H4 (cell line): ENCODE measurements at regions not wholly inside any gene's neighbourhood (a gene's known extent, or its start where the extent isn't known, plus 50 kb on each side); places are given as distances from the start of the nearest gene placed in this dataset.
A peak's percentile ranks its signal among the peaks of the same experiment; 100 is the strongest.
"Not testable (repeated sequence)": the region's sequence is repeated elsewhere in the genome, so short reads cannot be mapped to it uniquely, and the experiment has no call there.

ENCODE experiments used
- DNase-seq: peaks from one replicate; pipeline ENCODE4 v3.0.0-alpha.2; 2015; ENCODE audit warnings: low spot score

DNA sequence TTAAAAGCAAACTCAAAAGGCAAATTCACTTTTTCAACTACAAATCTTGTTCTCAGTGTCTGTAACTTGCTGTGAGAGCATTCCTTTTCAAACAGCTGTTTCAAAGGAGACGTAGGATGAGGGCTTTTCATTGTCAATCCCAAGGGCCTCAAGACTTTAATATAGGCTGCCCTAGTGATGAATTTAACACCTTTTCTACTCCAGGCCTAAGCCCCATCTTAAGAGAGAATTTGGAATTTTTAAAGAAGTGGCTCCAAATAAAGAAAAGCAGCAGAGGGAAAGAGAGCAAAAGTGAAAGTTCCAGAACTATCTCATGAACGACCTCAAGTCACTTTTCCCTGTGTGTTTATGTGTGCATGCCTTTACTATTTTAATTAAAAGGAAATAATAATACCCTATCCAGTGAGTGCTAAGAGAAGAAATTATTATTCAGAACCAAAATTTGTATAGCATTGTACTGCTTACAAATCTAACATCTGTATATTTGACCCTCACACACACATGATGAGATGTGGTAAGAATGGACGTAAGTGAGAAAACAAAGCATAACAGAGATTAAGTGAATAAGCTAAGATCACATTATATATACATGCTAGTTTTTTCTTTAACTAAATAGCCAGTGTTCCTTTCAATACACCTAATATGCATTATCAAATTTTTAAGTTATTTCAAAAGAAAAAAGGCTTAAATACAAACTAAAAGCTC lies 196.4 kb downstream of the VGLL3 start:
- DNase-seq = no peak

DNA sequence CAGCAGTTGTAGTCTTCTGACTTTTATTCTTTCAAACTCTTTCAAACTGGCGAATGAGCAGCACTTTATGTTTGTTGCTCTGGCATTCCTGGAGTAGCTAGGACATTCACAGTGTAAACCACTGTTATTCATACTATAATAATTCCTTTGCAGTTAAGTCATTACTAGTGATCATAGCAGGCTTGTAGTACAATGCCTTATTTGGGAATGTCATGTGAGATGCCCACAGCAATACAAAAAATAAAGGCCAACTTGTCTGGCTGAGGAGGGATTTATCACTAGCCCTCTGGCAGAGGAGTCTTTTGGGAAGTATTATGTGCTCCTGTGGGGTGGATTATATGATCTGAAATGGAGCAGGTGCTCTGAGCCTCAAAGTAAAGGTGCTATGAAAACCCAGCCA lies 197.2 kb downstream of the VGLL3 start:
- DNase-seq = peak; percentile 90

DNA sequence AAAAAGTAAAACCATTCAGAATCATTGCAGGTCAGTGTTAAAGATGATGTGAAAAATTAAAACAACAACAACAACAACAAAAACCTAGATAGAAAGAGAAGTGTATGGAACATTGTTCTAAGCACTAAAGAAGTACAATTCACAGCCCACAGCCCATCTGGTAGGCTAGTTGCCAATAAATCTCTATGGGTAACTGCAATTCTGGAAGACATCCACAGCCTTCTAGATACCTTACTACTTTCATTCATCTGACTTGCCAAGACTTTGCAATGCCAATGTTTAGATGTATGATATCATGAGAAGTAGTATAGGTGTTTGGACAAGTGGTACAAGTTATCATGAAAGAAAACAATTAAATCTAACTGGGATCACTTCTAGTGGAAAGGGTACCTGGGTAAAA lies 198.6 kb downstream of the VGLL3 start:
- DNase-seq = no peak

DNA sequence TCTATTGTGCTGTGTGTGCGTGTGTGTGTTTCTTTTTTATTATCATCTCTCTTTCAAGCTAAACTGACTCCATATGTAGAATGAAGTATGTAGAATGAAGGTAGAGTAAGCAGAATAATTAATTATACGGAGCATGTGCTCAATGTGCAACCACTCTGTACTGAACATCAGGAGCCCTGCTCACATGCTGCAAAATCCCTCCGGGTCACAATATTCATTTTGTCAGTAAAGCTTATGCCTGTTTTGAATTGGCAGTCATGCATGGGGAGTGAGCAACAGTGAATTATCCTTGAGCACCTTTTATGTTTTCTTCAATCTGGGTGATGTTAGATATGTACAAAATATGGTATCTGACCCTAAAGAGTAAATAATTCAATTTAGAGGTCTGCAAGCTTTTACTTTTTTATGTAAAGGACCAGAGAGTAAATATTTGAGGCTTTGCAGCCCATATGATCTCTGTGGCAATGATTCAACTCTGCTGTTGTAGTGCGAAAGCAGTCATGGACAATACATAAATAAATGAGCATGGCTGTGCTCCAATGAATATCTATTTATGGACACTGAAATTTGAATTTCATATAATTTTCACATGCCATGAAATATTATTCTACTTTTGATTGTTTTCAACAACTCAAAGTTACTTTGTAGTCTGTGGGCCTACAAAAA lies 199.9 kb downstream of the VGLL3 start:
- no peak for DNase-seq

DNA sequence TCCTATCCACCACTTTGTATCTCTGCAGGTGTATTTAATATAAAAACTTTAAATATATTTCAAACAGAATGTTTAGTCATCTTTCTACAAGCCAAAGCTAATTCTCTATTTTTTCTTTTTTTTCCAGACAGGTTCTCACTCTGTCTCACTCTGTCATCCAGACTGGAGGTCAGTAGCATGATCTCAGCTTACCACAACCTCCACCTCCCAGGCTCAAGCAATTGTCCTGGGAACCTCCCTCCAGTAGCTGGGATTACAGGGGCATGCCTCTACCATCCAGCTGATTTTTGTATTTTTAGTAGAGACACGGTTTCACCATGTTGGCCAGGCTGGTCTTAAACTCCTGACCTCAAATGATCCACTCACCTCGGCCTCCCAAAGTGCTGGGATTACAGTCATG lies 202.6 kb downstream of the VGLL3 start:
- DNase-seq = no peak

DNA sequence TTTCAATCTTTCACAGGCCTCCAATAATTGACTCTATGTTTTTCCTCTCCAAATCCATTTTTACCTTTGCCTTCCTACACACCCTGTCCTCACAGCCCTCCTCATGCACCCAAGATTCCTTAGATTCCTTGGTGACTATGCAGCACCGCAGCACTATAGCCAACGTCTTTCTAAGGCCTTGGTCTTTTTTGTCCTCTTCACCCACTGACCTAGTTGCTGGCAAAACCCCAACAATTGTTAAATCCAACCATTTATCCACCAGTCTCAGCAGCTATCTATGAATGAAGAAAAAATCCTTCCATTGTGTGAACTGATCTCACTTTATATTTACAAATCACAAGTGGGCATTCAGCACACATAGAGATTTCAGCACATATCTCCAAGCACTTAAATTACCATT lies 203.9 kb downstream of the VGLL3 start:
- no peak for DNase-seq

DNA sequence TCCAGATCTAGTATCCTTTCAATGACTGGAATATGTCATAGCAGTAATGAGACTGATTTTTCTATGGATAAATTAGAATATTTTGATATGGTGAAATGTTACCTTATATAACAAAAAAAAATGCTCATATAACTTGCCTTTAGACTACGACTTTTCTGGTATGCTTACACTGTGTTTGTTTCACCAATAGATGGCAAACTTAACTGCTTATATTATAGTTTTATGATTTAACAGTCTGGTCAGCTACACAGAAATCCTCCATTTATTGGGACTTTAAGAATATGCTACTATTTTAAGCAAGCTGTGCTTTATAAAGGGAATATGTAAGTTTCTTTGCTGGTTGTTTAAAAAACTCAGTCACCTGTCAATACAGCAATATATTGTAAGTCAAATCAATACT lies 205.6 kb downstream of the VGLL3 start:
- peak; percentile 8 for DNase-seq

DNA sequence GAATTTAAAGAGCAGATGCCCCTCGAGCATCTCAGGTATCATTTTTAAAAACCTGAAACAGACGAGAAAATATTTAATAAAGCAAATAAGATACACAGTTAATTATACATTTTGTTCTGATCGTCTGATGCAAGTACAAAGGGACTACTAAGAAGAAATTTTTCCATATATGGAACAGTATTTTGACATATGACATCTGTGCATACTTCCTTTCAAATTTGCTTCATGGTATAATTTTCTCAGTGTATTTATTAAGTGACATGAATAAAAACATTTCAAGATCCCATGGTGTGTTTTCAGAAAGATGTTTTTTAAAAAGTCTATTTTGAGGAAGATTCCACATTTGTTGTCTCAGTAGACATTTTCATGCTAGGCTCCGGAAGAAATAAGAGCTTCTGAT lies 208.1 kb downstream of the VGLL3 start:
- DNase-seq = no peak

DNA sequence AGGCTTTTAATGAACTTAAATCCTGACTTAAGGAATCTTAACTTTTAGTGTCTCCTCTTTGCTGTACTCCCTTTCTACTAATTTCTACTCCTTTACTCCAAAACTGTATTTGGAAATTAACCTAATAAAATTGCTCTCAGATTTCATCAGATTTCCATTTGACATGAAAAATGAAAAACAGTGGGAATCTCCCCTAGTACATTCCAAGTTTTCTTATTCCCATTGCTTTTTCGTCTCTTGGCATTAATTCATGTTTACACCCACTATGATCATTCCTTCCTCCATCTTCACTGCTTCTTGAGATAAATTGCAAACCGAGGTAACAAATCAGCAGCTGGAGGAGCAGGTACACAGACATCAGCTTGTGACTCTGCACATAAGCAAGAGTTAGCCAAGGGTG lies 208.7 kb downstream of the VGLL3 start:
- DNase-seq = no peak

DNA sequence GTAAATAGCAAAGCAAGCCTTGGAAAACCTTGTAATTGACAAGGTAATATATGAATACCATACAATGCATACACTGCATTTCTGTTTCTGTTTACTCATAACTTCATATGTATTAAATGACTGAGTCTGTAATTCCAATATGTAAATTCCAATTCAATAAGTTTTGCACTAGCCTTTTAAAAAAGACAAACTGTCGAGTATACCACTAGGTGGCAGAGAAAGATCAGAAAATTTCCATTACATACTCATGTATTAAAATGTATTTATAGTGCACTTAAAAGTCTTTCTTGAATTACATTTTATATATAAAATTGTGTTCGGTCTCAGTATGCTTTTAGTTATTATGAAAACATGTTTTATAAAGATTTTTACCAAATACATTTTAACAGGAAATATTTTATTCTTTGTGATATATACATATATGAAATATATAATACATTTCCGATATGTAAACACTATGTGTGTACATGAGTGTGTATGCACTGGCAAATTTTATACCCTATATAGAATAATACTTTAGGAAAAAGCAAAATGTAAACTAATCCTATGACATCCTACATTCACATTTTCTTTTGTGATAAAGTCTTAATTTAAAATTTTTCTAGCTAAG lies 216.8 kb downstream of the VGLL3 start:
- peak; percentile 9 for DNase-seq

DNA sequence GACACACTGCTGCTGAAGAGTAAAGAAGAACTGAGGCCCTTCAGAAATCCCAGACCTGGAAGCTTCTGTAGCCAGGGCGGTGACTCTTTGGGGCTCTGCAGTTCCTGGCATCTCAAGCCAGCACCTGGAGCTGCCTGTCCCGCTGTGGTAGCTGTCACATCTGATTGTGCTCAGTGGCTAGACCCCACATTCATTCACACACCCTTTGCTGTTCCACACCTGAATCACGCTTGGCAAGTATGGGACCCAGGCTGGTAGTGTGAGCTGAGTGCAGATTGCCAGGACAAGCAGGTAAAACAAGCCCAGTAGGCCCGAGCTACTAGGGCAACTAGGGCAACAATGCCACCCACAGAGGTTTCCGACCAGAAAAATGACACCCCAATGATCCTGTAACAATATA lies 218.2 kb downstream of the VGLL3 start:
- no peak for DNase-seq

DNA sequence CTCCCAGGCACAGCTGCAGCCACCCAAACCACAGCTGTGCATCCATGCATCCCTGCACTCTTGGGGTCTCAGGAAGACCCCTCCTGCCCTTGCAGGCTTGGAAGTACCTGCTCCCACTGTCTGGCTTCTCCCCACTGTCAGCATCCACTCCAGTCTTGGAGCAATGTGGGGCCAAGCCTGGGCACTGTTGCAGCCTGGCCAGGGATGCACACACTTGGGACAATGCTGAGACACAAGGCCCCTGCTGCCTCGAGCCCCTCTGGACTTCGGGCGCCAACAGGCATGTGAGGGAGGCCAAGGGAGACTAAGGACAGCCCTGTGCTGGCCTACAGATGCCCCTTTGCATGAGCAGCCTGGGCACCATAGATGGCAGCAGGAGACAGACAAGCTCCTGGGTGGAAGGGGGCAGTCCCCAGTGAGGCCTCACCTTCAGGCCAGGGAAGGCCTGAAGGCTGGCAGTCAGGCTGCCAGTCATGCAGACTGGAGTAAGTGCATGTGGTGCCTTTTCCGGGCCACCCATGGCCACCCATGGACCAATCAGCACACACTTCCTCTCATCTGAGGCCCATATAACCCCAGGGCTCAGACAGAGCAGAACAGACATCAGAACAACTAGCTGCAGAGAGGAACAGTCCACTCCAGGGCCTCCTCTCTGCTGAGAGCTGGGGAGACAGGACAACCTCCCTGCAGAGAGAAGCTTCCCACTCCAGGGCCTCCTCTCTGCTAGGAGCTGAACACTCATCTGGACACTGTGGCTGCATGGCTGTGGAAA lies 219.0 kb downstream of the VGLL3 start:
- DNase-seq = no peak

DNA sequence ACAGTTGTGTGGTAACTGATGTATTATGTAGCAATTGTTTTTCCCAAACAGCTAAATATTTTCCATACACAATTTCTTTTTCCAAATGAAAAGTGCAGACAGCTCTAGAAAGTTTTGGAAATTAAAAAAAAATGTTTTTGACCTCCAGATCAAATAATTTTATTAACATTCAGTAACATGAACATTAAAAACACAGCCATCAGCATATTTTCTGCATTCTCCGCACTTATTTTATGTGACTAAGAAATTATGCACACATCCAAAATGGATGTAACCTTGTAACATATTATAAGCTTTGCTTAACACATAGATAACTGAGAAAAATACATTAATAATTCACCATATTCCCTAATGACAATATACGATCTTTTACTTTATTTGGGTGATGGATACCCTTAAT lies 224.6 kb downstream of the VGLL3 start:
- no peak for DNase-seq

DNA sequence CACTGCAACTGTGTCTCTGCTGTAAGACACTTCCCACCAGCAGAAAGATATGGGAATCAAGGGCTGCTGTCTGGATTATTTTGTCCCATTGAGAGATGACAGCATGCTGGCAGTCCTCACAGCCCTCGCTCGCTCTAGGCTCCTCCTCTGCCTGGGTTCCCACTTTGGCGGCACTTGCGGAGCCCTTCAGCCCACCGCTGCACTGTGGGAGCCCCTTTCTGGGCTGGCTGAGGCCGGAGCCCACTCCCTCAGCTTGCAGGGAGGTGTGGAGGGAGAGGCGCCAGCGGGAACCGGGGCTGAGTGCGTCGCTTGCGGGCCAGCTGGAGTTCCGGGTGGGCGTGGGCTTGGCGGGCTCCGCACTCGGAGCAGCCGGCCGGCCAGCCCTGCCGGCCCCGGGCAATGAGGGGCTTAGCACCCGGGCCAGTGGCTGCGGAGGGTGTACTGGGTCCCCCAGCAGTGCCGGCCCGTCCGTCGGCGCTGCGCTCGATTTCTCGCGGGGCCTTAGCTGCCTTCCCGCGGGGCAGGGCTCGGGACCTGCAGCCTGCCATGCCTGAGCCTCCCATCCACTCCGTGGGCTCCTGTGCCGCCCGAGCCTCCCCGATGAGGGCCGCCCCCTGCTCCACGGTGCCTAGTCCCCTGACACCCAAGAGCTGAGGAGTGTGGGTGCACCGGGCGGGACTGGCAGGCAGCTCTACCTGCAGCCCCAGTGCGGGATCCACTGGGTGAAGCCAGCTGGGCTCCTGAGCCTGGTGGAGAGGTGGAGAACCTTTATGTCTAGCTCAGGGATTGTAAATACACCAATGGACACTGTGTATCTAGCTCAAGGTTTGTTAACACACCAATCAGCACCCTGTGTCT lies 233.4 kb downstream of the VGLL3 start:
- not testable (repeated sequence) for DNase-seq

DNA sequence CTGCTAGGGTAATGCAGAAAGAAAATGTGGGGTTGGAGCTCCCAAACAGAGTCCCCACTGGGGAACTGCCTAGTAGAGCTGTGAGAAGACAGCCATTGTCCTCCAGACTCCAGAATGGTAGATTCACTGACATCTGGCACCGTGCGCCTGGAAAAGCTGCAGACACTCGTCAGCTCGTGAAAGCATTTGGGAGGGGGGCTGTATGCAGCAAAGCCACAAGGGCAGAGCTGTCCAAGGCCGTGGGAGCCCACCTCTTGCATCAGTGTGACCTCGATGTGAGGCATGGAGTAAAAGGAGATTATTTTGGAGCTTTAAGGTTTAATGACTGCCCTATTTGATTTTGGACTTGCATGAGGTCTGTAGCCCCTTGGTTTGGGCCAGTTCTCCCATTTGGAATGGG lies 242.9 kb downstream of the VGLL3 start:
- DNase-seq = no peak

DNA sequence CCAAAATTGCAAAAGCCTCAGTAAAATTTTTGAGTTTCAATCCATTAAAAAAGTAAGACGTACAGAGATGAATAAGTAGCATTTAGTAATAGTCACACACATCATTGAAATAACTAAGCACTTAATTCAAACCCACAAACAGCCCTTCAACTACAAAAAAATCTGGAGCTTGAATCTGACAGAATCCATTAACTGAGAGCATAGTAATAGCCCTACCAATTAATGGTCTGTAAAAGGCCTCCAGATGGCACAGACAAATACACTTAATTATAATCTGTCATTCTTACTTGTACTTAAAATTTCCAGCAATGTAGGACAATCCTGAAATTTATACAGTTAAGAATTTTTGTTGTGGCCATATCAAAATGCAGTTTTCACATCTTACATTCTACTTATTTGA lies 246.9 kb downstream of the VGLL3 start:
- DNase-seq = no peak

DNA sequence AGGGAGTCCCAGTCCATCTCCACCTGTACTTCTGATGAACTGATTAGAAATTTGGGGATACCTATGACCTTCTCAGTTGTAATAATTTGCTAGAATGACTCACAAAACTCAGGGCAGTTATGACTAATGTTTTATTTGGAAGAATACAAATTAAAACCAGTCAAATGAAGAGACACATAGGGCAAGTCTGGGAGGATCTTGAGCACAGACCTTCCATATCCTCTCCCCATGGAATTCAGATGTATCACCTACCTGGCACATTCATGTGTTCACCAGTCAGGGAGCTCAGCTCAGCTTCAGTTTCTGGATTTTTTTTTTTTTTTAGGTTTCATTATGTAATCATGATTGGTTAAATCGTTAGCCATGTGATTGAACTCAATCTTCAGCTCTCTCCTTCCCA lies 247.7 kb downstream of the VGLL3 start:
- no peak for DNase-seq

DNA sequence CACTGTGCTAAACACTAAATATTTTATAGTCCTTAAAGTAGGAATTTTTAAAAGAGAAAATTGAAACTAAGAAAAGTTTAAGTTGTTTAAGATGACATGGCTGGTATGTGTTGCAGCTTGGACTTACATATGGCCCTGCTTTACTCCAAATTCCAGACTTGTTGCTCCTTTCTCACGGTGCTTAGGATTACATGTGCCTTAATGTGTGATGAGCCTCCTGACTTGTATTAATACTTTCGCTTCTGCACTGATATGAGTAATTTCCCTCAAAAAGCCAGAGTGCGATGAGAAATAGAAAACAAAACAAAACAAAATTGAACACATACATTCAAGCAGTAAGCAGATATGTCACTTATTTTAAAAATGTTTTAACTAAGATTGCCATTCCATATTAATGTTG lies 250.2 kb downstream of the VGLL3 start:
- DNase-seq = no peak

DNA sequence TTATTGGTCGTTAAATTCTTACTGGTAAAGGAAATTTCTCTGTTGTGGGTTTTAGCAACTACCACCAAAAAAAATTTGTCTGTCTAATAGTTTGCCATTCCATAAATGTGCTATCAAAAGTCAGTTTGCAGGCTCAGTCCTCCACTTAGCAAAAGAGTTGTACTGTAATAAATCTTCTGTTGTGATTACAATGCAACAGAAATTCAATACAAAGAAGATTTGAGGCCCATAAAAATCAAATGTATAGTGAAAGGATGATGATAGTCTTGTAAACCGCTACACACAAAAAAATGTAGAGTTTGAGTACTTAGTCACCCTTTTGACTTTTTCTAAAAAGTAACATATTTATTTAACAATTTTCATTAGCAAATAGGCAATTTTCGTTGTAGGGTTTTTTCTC lies 251.7 kb downstream of the VGLL3 start:
- no peak for DNase-seq

DNA sequence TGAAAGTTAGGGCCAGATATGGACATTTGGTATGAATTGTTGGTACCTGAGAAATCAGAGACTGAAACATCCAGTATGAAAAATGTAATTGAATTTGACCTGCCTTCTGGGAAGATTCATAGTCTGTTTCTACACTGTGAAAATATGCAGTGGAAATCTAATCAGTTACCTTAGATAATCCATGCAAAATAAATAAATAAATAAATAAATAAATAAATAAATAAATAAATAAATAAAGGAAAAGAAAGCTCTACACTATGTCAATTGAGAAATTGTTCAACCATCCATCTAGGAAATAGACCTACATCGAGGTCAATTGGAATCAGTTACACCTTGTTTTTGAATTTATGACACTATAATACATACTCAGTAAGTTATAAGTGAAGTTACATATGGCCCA lies 252.3 kb downstream of the VGLL3 start:
- no peak for DNase-seq

DNA sequence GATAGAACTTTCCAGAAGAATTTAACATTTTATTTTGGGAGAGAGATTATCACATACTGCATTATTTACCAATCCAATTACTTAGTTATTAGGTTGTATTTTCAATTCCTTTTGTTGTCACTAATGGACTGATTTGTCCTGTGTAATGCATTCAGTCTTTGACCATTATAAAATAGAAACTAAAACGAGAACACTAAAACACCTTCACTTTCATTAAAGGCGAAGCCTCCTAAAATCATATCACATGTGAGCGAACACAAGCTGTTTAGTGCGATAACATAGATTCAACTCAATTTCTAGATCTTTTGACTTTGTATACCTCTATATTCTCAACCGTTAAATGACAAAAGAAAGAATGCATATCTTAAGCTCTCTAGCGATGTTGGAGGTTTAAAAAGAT lies 253.4 kb downstream of the VGLL3 start:
- DNase-seq = no peak

DNA sequence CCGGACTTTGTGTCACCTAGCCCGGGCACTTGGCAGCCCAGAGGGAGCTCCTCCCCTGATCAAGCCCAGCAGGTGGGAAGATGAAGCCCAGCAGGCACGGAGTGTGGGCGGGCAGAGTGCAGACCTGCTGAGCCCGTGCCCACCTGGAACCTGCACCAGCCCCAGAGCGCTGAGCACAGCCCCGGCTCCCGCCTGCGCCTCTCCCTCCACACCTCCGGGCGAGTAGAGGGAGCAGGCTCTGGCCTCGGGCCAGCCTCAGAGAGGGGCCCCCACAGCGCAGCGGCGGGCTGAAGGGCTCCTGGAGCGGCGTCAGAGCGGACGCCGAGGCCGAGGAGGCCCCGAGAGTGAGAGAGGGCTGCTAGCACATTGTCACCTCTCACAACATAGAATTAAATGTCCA lies 257.7 kb downstream of the VGLL3 start:
- DNase-seq = no peak
